ENCODE measurements at regions not wholly inside any gene's neighbourhood (a gene's known extent, or its start where the extent isn't known, plus 50 kb on each side); places are given as distances from the start of the nearest gene placed in this dataset.

GRCh38 chr2:14322306-14322705 is 310.2 kb upstream of the LRATD1 start:
- TF ChIP-seq CTCF (IDR thresholded peaks at IDR 0.05; ENCODE audit: insufficient read depth, low read length, poor library complexity, severe bottlenecking) (no peak), EZH2phosphoT487 (conservative IDR thresholded peaks at IDR 0.05; ENCODE audit: low read length) (no peak)
